Glutamatergic neuron (in vitro differentiated cells): ENCODE measurements at regions not wholly inside any gene's neighbourhood (a gene's known extent, or its start where the extent isn't known, plus 50 kb on each side); places are given as distances from the start of the nearest gene placed in this dataset.

Source experiments
- DNase-seq: peaks from one replicate; pipeline ENCODE4 v3.0.0; 2022
- H3K27ac Mint-ChIP-seq: one replicate; pipeline ENCODE4 v1.8.0; 2020; ENCODE audit warnings: mild to moderate bottlenecking, mixed read lengths, inconsistent platforms; ENCODE audit not compliant: unreplicated experiment
- H3K27me3 Mint-ChIP-seq: one replicate; pipeline ENCODE4 v1.8.0; 2020; ENCODE audit warnings: mild to moderate bottlenecking, moderate library complexity, mixed read lengths, inconsistent platforms; ENCODE audit not compliant: unreplicated experiment
- H3K36me3 Mint-ChIP-seq: one replicate; pipeline ENCODE4 v1.8.0; 2020; ENCODE audit warnings: mild to moderate bottlenecking, mixed read lengths, inconsistent platforms; ENCODE audit not compliant: unreplicated experiment
- H3K4me1 Mint-ChIP-seq: one replicate; pipeline ENCODE4 v1.8.0; 2020; ENCODE audit warnings: mild to moderate bottlenecking, low read depth, mixed read lengths, inconsistent platforms; ENCODE audit not compliant: unreplicated experiment
- H3K4me3 Mint-ChIP-seq: one replicate; pipeline ENCODE4 v1.8.0; 2020; ENCODE audit warnings: mild to moderate bottlenecking, mixed read lengths, inconsistent platforms; ENCODE audit not compliant: unreplicated experiment
- H3K9me3 Mint-ChIP-seq: one replicate; pipeline ENCODE4 v1.8.0; 2020; ENCODE audit warnings: mild to moderate bottlenecking, moderate library complexity, mixed read lengths, inconsistent platforms; ENCODE audit not compliant: unreplicated experiment
- TF ChIP-seq, protein P1 (sequence below): fragments of 200-600 bp; sonication (generic); IDR thresholded peaks from one replicate; pipeline ENCODE4 v1.5.0; 2021; ENCODE audit not compliant: partially characterized antibody, unreplicated experiment

DNA sequence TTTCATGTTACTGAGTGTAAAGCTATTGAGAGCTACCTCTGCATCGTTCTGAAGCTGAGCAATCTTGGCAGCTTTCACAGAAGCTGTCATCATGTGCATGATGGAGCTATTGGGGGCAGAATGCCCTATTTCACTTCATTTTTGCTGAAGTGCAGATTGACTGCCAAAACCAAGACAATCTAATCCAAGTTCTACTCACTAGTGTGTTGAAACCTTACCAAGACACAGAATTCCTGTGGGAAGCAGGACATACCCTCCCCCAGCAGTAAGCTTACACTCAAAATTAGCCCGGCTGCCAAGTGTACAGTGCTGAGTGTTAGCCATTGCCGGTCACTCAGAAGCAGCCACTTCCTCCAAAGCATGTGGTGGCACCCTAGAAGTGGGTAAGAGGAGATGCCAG lies 177.3 kb upstream of the TENT5A start:
- no peak for DNase-seq
- Mint-ChIP-seq H3K4me3 (no peak overlapping the region), H3K36me3 (no peaks in the 10 kb centered on the region), H3K27ac (no peak overlapping the region), H3K9me3 (peaks cover 2% of the 10 kb centered on the region), H3K4me1 (no peaks in the 10 kb centered on the region), H3K27me3 (no peaks in the 10 kb centered on the region)
- TF ChIP-seq, protein P1, sequence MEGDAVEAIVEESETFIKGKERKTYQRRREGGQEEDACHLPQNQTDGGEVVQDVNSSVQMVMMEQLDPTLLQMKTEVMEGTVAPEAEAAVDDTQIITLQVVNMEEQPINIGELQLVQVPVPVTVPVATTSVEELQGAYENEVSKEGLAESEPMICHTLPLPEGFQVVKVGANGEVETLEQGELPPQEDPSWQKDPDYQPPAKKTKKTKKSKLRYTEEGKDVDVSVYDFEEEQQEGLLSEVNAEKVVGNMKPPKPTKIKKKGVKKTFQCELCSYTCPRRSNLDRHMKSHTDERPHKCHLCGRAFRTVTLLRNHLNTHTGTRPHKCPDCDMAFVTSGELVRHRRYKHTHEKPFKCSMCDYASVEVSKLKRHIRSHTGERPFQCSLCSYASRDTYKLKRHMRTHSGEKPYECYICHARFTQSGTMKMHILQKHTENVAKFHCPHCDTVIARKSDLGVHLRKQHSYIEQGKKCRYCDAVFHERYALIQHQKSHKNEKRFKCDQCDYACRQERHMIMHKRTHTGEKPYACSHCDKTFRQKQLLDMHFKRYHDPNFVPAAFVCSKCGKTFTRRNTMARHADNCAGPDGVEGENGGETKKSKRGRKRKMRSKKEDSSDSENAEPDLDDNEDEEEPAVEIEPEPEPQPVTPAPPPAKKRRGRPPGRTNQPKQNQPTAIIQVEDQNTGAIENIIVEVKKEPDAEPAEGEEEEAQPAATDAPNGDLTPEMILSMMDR, result no peak

DNA sequence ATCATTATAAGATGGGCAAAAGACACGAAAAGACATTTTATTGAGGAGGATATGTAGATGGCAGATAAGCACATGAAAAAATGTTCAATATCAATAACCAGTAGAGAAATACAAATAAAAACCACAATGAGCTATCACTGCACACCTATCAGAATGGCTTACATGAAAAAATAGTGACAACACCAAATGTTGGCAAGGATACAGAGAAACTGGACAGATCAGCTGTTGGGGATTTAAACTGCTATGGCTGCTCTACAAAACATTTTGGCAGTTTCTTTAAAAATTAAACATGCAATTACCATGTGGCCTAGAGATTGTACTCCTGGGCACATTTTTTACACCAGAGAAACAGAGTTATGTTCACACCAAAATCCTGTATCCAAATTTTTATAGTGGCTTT lies 172.7 kb upstream of the TENT5A start:
- Mint-ChIP-seq H3K4me1 (no peaks in the 10 kb centered on the region), H3K36me3 (no peaks in the 10 kb centered on the region), H3K4me3 (no peak overlapping the region), H3K9me3 (peaks cover 2% of the 10 kb centered on the region), H3K27ac (no peak overlapping the region), H3K27me3 (no peaks in the 10 kb centered on the region)
- TF ChIP-seq, protein P1, result no peak
- no peak for DNase-seq

DNA sequence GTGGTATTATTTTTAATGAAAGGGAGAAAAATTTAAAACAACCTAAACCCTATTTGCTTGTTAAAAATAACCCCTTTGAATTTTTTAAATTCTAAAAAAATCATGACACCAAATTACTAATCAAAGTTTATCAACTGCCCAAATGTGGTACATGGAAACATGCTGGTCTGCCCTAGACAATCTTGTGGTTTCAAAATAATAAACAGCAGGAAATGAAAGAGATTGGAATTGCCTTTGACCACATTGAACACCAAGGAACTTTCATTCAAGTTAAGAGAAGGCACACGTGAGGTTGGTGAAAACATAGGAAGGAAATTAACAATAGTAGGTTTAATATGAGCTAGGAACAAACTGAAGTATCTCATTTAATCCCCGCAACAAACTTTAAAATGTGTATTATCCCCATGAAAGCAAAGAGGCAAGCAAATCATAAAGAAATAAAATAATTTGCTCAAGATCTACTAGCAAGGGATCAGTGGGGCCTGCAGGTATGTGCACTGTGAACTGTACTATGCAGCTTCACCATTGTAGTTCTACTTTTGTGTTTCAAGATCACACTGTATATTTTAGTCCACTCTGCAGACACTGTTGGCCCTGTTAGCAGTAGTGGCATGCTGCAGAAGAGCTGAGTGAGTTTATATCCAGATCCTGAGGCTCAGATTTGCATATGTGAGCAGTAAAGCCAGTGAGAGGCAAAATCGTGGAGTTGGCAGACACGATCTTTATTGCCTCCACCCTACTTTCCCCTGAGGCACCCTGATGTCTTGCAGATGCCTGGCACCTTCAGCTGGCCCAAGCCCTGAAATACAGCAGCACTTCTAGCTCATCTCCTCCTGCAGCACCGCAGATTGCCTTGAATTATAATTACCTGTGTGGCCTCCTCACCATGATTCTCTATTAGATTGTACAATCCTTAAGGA lies 157.8 kb upstream of the TENT5A start:
- Mint-ChIP-seq H3K27ac (no peak overlapping the region), H3K9me3 (peaks cover 2% of the 10 kb centered on the region), H3K27me3 (no peaks in the 10 kb centered on the region), H3K4me1 (no peaks in the 10 kb centered on the region), H3K4me3 (no peak overlapping the region), H3K36me3 (no peaks in the 10 kb centered on the region)
- no peak for DNase-seq
- TF ChIP-seq, protein P1, result no peak

DNA sequence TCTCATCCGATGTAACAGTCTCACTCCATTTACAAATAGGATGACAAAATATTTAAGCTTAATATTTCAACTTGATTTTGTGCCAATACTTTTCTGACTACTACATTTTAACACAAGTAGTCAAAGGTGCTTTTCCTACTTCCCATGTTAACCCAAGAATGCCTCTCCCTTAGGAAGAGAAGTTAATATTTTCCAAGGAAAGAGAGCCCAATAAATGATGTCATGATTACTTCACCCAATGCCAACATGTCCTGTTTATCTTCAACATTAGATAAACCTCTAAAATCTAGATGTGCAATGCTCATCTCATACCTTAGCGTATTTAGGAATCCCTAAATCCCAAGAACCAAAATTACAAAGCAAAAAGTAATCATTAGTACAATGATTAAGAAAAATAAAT lies 156.7 kb upstream of the TENT5A start:
- H3K36me3 Mint-ChIP-seq, result no peaks in the 10 kb centered on the region
- peaks cover 2% of the 10 kb centered on the region for H3K9me3 Mint-ChIP-seq
- no peak overlapping the region for H3K27ac Mint-ChIP-seq
- H3K4me3 Mint-ChIP-seq, result no peak overlapping the region
- DNase-seq, result no peak
- no peaks in the 10 kb centered on the region for H3K27me3 Mint-ChIP-seq
- no peaks in the 10 kb centered on the region for H3K4me1 Mint-ChIP-seq
- TF ChIP-seq, protein P1, result no peak

DNA sequence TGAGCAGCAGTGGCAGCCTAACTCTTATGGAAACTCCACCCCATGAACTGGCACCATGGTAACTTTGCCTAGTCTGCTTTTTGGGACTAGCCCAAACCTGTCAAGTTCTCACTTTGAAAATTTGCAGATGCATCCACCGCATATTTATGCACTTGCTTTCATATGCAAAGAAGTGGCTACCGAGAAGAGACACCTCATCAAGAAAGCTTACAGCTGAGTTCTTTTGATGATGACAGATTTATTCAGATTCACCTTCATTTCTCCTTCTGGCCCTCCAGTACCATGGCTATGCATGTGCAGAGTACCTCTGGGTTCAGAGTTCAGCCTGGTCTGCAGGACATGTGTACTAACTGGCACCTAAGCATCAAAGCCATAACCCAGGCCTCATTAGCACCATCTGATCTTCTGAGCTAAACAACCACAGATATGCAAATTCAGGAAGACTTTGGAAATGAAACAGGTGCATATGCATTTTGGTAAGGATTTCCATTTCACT lies 154.3 kb upstream of the TENT5A start:
- TF ChIP-seq, protein P1, result no peak
- no peak overlapping the region for H3K4me3 Mint-ChIP-seq
- peaks cover 4% of the 10 kb centered on the region for H3K9me3 Mint-ChIP-seq
- H3K4me1 Mint-ChIP-seq, result no peaks in the 10 kb centered on the region
- no peak overlapping the region for H3K27ac Mint-ChIP-seq
- no peak for DNase-seq
- H3K36me3 Mint-ChIP-seq, result peaks cover 5% of the 10 kb centered on the region
- H3K27me3 Mint-ChIP-seq, result no peaks in the 10 kb centered on the region
